ENCODE measurements at regions not wholly inside any gene's neighbourhood (a gene's known extent, or its start where the extent isn't known, plus 50 kb on each side); places are given as distances from the start of the nearest gene placed in this dataset.
"Not testable (repeated sequence)": the region's sequence is repeated elsewhere in the genome, so short reads cannot be mapped to it uniquely, and the experiment has no call there.

DNA sequence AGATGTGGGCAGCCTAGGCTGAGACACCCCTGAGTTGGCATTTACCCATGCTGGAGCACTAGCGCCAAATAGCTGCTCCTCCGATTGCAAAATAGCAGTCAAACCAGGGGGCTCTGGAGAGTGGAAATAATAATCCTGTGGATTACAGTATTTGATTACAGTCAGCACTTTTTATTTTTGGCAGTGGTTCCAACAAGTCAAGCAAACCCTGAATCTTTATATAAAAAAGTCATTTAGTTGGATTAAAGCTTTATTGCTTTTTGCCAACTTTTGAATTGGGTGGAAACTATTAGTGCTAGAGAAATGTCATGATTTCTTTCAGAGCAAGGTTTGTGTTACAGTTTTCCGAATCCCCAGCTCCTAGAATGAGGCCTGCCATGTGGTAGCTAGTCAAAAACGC is 99.3 kb upstream of the FAM20A start:
- DNase-seq: no peak

DNA sequence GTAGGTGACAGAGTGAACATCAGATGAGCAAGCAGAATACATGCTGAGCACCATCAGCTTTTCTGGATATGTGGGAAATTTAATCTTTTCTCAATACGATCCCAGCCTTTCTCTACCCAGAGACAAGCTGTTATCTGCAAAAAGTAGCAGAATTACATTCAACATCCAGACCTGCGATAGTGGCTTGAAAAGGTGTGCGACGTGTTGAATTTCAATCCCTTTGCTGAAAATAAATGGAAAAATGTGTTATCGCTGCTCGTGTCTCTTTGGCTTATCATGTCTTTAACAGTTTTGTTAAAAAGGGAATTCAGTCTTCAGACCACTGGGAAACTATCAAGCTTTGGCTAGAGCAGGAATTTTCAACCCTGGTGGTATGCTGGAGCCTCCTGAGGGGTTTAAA is 98.8 kb upstream of the FAM20A start:
- DNase-seq: no peak

DNA sequence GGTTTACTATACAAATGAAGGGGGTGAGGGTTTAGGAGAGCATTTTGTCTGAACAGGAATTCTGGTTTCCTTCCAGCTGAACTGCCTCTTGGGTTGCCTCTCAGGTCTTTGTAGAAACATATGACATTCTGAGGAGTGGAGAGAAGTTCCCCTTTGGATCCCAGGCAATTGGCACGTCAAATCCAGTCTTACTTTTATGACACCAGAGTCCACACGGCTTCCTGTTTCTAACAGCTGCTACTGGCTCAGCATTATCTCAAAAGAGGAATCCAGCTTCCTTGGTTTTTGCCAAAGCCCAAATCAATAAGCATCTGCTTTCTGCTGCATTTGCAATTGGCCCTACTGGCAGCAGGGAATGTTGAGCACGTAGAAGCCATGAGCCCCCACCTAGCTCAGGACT is 97.6 kb upstream of the FAM20A start:
- no peak for DNase-seq

- DNase-seq: no peak
Measured at GRCh38 chr17:68697850-68698361, 96.7 kb upstream of the FAM20A start.

DNA sequence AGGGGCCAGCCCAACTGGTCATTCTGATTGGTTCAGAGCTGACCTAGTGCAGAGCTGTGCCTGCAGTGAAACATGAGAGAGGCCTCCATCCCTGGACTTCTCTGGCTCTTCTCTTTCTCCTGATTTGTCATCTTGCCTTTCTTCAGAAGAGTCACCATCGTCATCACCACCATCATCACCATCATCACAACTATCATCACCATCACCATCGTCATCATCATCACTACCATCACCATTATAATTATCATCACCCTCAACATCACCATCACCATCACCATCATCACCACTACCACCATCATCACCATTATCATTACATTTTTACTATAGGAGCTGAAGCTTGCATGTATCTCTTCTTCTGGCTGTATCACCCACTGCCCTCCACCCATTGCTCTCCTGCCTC is 94.5 kb upstream of the FAM20A start:
- no peak for DNase-seq

- DNase-seq: no peak
Measured at GRCh38 chr17:68694791-68695485, 93.8 kb upstream of the FAM20A start.

- DNase-seq: no peak
Measured at GRCh38 chr17:68693896-68694295, 92.7 kb upstream of the FAM20A start.

- no peak for DNase-seq
Measured at GRCh38 chr17:68693466-68693865, 92.3 kb upstream of the FAM20A start.

- DNase-seq: no peak
Measured at GRCh38 chr17:68686108-68686988, 85.2 kb upstream of the FAM20A start.

GRCh38 chr17:68684949-68685357 is 83.8 kb upstream of the FAM20A start:
- DNase-seq: no peak

- no peak for DNase-seq
Measured at GRCh38 chr17:68682903-68683302, 81.7 kb upstream of the FAM20A start.

GRCh38 chr17:68679882-68680281 is 78.7 kb upstream of the FAM20A start:
- DNase-seq: no peak

DNA sequence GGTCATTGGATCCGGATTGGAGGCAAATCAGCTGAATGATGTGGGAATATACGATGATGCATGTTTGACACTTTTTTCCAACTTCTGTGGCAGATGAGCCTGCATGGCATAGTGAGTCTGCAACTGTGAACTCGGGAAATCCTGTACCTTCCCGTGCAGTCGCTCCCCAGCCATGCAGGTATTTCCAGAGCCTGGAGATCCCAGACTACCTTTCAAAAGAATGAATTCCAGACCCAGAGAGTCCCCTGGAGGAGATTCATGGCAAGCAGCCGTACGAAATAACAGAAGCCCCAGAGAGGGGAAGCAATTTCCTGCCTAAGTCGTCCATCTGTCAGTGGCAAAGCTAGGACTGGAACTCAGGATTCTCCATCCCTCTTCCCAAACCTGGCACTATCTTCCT is 75.7 kb upstream of the FAM20A start:
- DNase-seq: no peak

DNA sequence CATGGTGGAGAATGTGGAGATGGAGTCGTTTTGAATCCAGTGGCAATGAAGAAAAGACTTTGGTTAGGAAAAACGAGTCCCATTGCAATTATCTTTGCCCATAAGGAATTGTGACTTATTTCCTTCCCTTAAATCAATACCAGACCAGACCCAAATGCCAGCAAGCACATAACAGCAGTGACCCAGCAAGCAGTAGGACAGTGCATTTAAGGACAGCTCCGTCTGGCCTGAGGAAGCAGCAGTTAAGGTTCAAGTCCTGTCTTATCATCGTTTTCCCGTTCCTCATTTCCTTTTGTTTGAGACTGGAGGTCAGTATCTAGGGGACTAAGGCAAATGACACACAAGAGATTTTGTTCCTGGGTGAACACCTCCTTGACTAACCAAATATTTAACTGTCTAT is 74.6 kb upstream of the FAM20A start:
- DNase-seq: no peak

GRCh38 chr17:68674029-68674925 is 73.1 kb upstream of the FAM20A start:
- no peak for DNase-seq

DNA sequence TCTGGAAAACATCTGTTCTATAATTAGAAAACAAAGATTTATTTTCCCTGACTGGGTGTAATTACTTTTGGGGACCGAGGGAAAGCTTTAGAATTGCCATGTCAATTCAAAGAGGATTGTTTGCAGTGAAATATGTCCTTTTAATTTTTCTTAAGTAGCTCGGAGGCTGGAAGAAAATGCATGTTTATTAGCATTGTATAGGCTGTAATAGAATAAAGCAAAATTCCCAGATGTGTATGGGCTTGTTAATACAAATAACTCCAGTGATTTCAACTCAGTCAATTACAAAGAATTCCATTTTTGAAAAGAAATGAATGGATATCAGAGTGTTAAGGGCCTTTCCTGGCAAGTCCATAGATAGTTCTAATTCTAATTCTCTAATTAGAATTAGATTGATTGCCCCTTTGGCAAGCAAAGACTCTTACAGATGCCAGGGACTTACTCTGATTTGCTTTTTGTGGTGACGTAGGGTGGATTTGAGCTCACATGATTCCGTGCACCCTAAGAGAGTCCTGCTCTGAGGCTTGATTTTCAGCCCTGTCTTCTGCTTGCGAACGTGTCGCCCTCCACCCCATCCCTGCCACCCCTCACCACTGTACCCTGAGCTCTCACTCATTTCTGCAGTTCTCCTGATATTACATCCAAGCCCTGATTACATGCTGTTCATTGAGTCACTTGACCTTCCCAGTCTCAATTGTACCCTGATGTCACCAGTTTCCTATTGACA is 70.0 kb upstream of the FAM20A start:
- no peak for DNase-seq

GRCh38 chr17:68666438-68666837 is 65.3 kb upstream of the FAM20A start:
- not testable (repeated sequence) for DNase-seq

DNA sequence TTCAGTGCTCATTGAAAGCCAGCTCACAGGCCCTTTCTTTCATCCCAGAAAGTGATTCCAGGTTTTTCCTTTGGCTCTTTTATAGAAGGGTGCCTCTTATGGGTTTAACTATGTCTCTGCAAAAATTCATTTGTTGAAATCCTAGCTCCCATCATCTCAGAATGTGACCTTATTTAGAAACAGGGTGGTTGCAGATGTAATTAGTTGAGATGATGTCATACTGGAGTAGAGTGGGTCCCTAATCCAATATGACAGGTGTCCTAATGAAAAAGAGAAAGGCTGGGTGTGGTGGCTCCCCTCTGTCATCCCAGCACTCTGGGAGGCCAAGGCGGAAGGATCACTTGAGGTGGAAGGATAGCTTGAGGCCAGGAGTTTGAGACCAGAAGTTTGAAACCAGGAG is 64.2 kb upstream of the FAM20A start:
- DNase-seq: no peak

GRCh38 chr17:68662479-68662878 is 61.3 kb upstream of the FAM20A start:
- no peak for DNase-seq

GRCh38 chr17:68662037-68662432 is 60.9 kb upstream of the FAM20A start:
- no peak for DNase-seq

DNA sequence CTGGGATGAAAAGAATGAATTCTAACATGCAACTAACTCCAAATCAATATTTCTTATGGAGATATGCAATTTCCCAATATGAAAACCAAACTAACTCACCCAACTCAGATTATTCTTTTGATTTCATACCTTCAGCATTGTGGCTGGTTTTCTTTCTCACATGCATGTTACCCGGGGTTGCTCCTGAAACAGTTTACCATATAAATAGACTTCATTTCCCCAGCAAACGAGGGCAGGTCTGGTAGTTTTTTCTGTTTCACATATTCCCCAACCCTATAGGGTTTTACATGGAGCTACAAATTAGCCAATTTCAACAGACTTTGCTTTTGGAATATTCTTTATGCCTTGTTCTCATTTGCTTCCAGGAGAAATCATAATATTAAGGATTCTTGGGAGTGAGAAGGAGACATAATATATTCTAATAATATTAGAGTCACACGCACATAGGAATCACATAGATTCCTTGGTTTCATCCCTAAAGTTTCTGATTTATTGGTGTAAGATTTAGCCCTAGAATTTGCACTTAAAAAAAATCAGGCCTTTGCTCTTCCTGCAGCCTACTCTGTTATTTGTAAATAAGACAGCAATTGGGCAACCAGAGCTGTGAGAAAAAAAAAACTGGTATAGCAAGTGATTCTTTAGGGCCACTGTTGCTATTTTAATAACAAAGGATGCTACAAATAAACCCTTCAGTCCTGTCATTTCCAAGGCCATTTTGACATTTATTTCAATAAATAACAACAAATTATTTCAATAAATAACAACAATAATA is 60.3 kb upstream of the FAM20A start:
- no peak for DNase-seq

DNA sequence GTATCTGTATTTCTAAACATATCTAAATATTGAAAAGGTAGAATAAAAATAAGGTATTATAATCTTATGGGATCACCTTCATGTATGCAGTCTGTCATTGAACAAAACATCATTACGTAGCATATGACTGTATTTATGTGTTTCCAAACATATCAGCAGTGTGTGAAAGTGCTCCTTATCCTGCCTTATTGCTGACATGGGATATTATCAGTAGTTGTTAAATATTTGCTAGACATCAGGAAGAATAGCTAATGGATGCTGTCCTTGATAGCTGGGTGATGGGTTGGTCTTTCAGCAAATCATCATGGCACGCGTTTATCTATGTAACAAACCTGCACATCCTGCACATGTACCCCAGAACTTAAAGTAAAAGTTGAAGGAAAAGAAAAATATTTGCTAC is 59.1 kb upstream of the FAM20A start:
- DNase-seq: no peak
